Adrenal gland (tissue), 9 donors: ENCODE measurements at regions not wholly inside any gene's neighbourhood (a gene's known extent, or its start where the extent isn't known, plus 50 kb on each side); places are given as distances from the start of the nearest gene placed in this dataset.

Source experiments
- DNase-seq, 7 donors: peaks; one replicate each; pipeline ENCODE4 v3.0.0-alpha.2; 2019 to 2020
- H3K27ac ChIP-seq, 5 donors: fragments of 200-600 bp; sonication (generic) in 4 of 5; 1 replicate in 3 of 5; 2 replicates in 2 of 5; pipeline versions ENCODE4 v1.5.1 to v1.8.0; 2016 to 2020; ENCODE audit warnings: mild to moderate bottlenecking in 1 of 5
- H3K27me3 ChIP-seq: fragments of 200-600 bp; 2 replicates; pipeline ENCODE4 v1.8.0; 2021
- H3K36me3 ChIP-seq, 2 donors: fragments of 200-600 bp; replicated peaks in 1 of 2; 1 replicate in 1 of 2; 2 replicates in 1 of 2; pipeline versions ENCODE4 v1.5.1 to v1.8.0; 2018 to 2022
- H3K4me1 ChIP-seq, 2 donors: fragments of 200-600 bp; replicated peaks in 1 of 2; 1 replicate in 1 of 2; 2 replicates in 1 of 2; pipeline versions ENCODE4 v1.5.1 to v1.8.0; 2018 to 2021
- H3K4me3 ChIP-seq, 4 donors: fragments of 200-600 bp; sonication (generic) in 3 of 4; one replicate each; pipeline ENCODE4 v1.5.1; 2016 to 2018
- H3K9me3 ChIP-seq, 3 donors: fragments of 200-600 bp; sonication (generic) in 1 of 3; replicated peaks in 1 of 3; 1 replicate in 2 of 3; 2 replicates in 1 of 3; pipeline versions ENCODE4 v1.5.1 to v1.8.0; 2016 to 2021
- CTCF ChIP-seq, 6 experiments: fragments of 450-650 bp in 4 of 6; fragments of 200-600 bp in 2 of 6; sonication (generic) in 1 of 6; IDR thresholded peaks; 1 replicate in 5 of 6; 2 replicates in 1 of 6; pipeline versions ENCODE4 v1.5.1 to v1.8.0; 2016 to 2021; ENCODE audit warnings: antibody characterized with exemption in 6 of 6, mild to moderate bottlenecking in 2 of 6, moderate library complexity in 1 of 6
- POLR2A ChIP-seq, 2 donors: fragments of 450-650 bp; IDR thresholded peaks; one replicate each; pipeline ENCODE4 v1.6.1; 2017; ENCODE audit warnings: antibody characterized with exemption in 2 of 2, mild to moderate bottlenecking in 2 of 2, moderate library complexity in 1 of 2
- WGBS, 4 donors: extraction: QIAGEN DNeasy Blood & Tissue Kit in 2 of 4; methylation state at CpG; one replicate each; pipeline versions ENCODE4 v1.1.5 to v1.1.7; 2013 to 2017; 5-methylcytosine and 5-hydroxymethylcytosine counted together
- intact Hi-C, 2 donors: fragments of 100-400 bp; cut with DNase I; formaldehyde crosslinking; loops; one replicate each; pipeline versions ENCODE4 v1.14.1 to v1.15.0; 2022 to 2023
- donor health status: healthy with polysubstance abuse.
- donor health status: Bipolar disorder and iron deficiency.
- donor health status: DM: yes; HTN: yes; CAD: no.
- donor health status: DM: no; HTN: no; CAD: no.
- donor health status: DM: no; HTN: no; CAD: no.

GRCh38 chr13:76713280-76713679 lies 172.9 kb downstream of the KCTD12 start:
- Histone ChIP-seq H3K4me1 (peaks cover 0 to 24% of the 10 kb centered on the region in 2 donors), H3K9me3 (no peaks in the 10 kb centered on the region), H3K4me3 (no peak overlapping the region), H3K36me3 (no peaks in the 10 kb centered on the region), H3K27me3 (no peaks in the 10 kb centered on the region), H3K27ac (no peak overlapping the region)
- intact Hi-C loops, result no loop called here
- WGBS, 4 donors, result 91 to 100% (median 93%) methylated on average over 1 of the region's 1 CpG
- TF ChIP-seq CTCF (IDR thresholded peaks at IDR 0.05) (no peak), POLR2A (IDR thresholded peaks at IDR 0.05) (no peak)
- DNase-seq, result no peak

- peak overlapping the region in 2 of 5 donors; percentile 24 to 46 for H3K27ac ChIP-seq
These were observed 174.5 kb downstream of the KCTD12 start for GRCh38 chr13:76711550-76712182.

GRCh38 chr13:76709851-76710250 lies 176.4 kb downstream of the KCTD12 start:
- Histone ChIP-seq H3K27ac (no peak overlapping the region), H3K4me1 (peaks cover 0 to 17% of the 10 kb centered on the region in 2 donors), H3K36me3 (no peaks in the 10 kb centered on the region), H3K9me3 (no peaks in the 10 kb centered on the region), H3K4me3 (no peak overlapping the region), H3K27me3 (no peaks in the 10 kb centered on the region)
- no peak for TF ChIP-seq POLR2A (IDR thresholded peaks at IDR 0.05)
- TF ChIP-seq CTCF (IDR thresholded peaks at IDR 0.05), result no peak
- 41 to 75% (median 57%) methylated on average over 1 of the region's 1 CpG for WGBS, 4 donors
- intact Hi-C loops, result no loop called here
- no peak for DNase-seq

More at GRCh38 chr13:76711550-76712182, 174.5 kb downstream of the KCTD12 start:
- Histone ChIP-seq H3K36me3 (no peaks in the 10 kb centered on the region), H3K9me3 (no peaks in the 10 kb centered on the region), H3K4me1 (peaks cover 0 to 18% of the 10 kb centered on the region in 2 donors), H3K27me3 (no peaks in the 10 kb centered on the region), H3K4me3 (no peak overlapping the region)
- 12 to 28% (median 21%) methylated on average over 3 of the region's 3 CpGs for WGBS, 4 donors
- TF ChIP-seq POLR2A (IDR thresholded peaks at IDR 0.05) (no peak), CTCF (IDR thresholded peaks at IDR 0.05) (no peak)
- DNase-seq, result peak in 6 of 7 donors; percentile 29 to 62 (median 48)
- intact Hi-C loops, result no loop called here

- intact Hi-C loops, result no loop called here
- TF ChIP-seq POLR2A (IDR thresholded peaks at IDR 0.05) (no peak), CTCF (IDR thresholded peaks at IDR 0.05) (no peak)
- no peak for DNase-seq
These were observed 178.0 kb downstream of the KCTD12 start for GRCh38 chr13:76708138-76708688.

More at GRCh38 chr13:76708138-76708688, 178.0 kb downstream of the KCTD12 start:
- no peaks in the 10 kb centered on the region for H3K36me3 ChIP-seq
- H3K4me3 ChIP-seq, result no peak overlapping the region
- H3K9me3 ChIP-seq, result no peaks in the 10 kb centered on the region
- 87 to 96% (median 89%) methylated on average over 4 to 6 of the region's 6 CpGs for WGBS, 4 donors
- H3K27ac ChIP-seq, result no peak overlapping the region
- H3K27me3 ChIP-seq, result no peaks in the 10 kb centered on the region
- peaks cover 0 to 17% of the 10 kb centered on the region in 2 donors for H3K4me1 ChIP-seq
